C1 segment of cervical spinal cord (tissue), 14 donors: ENCODE measurements at regions not wholly inside any gene's neighbourhood (a gene's known extent, or its start where the extent isn't known, plus 50 kb on each side); places are given as distances from the start of the nearest gene placed in this dataset.
A peak's percentile ranks its signal among the peaks of the same experiment; 100 is the strongest.
"Not testable (repeated sequence)": the region's sequence is repeated elsewhere in the genome, so short reads cannot be mapped to it uniquely, and the experiment has no call there.

Experiments used
- DNase-seq, 14 donors: peaks; one replicate each; lab custom pipeline; 2025; lab: John Stamatoyannopoulos, UW

DNA sequence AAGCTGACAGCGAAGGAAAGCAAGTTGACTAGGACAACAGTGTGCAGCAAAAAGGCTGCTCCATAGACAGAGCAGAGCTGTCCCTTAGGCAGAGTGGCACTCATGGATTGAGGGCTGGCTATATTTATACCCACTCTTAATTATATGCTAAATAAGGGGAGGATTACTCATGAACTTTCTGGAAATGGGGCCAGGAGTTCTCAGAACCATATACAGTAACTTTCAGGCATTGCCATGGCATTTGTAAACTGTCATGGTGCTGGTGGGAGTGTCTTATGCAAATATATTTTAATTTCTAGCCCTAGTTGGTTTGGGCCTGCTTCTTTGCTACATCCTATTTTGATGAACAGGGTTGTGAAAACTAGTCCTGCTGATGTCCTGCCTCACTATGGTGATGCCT, 279.5 kb upstream of the MGAT5 start:
- no peak for DNase-seq

DNA sequence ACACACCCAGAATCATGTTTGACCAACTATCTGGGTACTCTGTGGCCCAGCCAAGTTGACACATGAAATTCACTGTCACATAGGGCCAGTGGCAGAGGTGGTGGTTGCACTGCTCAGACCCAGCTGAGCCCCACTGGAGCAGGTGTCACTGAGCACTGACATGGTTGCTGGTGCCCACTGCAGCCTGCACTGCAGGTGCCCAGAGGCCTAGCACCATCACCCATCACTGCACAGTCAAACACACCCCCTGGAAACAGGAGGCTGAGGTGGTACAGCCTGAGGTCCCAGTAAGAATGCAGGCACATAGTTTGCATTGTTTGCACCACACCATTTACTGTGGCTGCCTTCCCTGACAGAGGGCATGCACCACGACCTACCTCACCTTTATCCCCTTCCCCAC, 278.7 kb upstream of the MGAT5 start:
- DNase-seq = no peak

DNA sequence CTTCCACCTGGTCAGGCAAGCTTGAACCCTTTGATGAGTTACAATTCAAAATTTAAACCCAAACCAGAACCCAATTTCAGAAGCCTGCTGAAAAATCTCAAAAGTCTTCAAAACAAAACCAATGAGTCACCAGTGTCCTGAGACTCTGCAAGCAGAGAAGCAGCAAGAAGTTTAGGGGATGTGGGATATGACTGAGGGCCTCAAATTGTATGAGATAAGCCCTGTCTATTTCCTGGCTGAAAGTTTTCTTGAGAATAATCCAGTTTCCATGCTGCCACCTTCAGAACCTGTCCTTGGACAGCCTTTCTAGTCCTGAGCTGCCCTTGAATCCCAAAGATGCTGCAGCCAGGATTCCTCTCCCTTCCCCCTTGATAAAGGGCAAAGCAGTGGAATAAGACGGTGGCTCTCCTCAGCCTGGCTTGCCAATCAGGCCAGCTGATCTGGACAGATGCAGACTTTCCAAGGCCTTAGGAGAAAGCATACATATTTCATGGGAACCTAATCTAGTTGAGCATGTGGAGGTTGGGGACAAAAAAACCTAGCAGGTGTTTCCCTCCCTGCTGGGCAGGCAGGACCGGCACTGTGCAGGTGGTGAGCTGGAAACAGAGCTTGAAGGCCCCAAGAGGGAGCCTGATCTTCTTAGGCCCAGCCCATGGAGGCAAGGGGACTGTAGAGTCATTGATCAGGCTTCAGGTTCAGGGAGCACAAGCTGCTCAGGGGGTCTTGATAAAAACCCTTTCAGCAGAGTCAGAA, 278.0 kb upstream of the MGAT5 start:
- no peak for DNase-seq

DNA sequence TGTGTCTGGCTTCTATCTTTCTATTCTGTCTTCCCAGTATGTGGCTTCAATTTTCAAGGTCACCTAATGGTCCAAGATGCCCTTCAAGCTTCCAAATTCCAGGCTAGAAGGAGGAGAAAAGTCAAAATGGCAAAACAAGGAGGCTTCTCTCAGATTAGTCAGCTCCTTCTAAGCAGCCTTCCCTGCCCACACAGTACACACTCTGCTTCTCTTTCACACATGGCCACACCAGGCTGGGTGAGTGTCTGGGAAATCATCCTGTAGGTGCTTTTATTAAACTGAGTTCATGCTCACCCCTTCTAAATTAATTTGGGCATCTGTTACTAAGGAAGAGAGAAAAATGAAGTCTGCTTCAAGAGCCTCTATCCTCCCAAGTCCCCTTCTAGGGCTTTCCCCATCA, 277.2 kb upstream of the MGAT5 start:
- no peak for DNase-seq

DNA sequence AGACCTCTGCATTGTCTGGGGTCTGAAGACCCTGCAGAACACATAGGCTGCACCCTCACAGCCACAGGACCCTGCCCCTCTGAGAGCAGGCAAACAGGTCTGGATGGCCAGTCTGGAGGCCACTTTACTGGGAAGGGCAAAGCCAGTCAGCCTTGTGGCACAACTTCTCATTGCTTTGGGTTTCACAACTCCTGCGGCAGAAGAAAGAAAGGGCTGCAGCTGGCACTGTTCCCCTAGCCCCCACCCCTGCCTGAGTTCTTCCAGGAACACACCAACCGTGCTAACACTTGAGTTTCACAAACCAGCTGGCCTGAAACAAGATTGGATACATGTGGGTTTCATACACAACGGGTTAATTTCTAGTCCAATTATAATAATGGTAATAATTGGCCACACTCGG, 276.5 kb upstream of the MGAT5 start:
- DNase-seq = peak in 3 of 14 donors; percentile 17 to 34 (median 30)

DNA sequence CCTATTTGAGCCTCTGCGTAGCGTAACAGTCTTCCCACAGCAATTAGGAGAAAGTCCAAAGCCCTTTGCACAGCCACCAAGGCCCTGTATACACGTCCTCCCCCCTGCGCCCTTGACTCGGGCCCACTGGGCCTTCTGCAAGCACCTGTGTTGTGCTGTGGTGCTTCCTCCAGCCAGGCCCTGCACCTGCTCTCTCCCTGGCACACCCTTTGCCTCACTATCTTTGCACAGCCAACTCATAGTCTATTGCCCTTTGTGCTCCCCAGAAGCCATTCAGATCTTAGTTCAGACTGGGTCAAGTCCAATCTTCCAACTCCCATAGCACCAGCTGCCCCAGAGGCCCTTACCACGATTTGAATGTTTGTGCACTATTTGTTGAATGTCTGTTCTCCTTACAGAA, 271.6 kb upstream of the MGAT5 start:
- DNase-seq = no peak

DNA sequence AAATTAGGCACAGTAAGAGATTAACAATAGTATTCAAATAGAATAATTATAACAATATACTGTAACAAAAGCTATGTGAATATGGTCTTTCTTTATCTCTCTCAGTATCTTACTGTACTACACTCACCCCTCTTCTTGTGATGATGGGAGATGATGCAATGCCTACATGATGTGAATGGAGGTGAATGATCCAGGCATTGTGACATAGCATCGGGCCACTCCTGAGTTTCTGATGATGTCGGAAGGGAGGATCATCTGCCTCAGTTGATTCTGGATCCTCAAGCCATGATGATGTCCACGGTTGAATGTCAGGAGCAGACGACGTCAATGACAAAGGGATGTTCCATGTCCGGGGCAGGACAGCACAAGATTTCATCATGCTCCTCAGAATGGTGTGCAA, 268.3 kb upstream of the MGAT5 start:
- no peak for DNase-seq

DNA sequence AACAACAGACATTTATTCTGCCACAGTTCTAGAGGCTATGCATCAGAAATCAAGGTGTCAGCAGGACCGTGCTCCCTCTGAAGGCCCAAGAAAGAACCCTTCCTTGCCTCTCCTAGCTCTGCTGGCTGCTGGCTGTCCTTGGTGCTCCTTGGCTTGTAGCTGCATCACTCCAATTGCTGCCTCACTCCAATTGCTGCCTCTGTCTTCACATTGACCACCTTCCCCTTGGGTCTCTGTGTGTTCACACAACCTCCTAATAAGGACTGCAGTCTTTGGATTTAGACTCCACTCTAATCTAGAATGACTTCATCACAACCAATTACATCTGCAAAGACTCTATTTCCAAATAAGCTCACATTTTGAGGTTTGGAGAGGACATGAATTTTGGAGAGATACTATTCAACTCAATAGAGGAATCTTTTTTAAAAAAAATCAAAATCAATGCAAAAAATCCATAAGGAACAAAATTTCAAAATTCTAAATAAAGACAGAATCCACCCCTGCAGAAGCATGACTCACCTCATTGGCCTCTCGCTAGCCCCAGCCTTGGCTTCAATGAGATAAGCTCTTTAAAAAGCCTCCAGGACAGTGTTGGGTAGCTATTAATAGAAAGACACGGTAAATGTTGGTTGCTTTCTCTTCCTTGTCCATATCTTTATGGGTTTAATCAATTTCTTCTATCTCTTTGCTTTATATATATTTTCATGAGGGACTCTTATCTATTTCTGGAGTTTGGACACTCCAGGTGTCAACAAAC, 267.6 kb upstream of the MGAT5 start:
- DNase-seq = peak in 1 of 14 donors; percentile 70

DNA sequence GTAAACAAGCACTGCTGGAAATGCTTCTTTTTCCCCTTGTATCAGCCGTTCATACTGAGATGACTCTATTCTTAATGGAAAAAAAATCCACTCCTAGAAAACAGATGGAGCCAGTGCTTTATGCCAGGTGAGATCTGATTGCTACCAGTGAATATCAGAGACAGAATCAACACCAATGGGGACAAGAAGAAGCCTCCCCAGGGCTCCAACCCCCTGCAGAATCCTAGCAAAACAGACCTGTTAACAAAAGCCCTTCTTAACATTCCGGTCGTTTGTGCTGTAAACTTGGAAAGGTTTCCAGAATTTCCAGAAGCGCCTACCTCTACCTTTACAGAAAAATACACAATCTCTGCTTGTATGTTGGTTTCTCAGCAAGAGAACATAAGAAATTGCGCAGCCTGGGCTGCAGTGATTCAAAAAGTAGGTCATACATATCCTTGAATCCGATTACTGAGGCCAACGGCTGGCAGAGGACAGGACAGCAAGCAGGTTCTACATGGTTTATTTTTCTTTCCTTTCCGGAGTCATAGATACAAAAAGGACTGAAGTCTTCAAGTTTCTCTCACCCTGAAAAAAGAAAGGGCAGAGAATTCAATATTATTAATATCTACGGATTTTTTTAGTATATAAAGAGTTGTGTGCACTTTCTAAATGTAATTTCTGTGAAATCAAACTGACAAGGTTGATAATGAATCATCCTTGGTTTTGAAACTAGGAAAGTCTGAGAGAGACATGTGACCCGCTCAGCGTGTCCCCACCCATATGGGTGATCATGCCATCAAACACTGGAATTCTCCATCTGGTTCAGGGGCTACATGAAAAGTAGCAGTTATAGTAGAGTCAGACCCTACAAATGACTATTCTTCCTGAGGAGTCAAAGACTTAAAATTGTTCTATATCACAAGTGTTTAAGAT, 266.7 kb upstream of the MGAT5 start:
- DNase-seq = peak in 1 of 14 donors; percentile 86

DNA sequence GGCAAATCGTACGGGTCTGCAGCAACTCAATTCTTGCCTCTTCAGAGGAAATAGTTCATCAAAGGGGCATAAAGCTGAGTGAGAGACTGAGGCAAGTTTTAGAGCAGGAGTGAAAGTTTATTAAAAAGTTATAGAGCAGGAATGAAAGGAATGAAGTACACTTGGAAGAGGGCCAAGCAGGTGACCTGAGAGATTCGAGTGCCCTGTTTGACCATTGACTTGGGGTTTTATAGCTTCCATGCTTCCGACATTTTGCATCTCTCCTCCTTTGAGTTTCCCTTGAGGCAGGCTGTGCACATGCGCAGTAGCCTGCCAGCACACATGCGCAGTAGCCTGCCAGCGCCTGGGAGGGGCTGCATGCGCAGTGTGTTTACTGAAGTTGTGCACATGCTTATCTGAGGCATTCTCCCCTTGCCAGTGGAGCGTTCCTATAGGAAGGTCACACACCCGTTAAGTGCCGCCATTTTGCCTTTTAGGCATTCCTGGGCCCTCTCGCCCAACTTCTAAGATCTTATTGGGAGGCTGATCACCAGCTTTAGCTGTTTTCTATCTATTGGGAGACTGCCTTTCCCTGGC, 265.5 kb upstream of the MGAT5 start:
- no peak for DNase-seq

DNA sequence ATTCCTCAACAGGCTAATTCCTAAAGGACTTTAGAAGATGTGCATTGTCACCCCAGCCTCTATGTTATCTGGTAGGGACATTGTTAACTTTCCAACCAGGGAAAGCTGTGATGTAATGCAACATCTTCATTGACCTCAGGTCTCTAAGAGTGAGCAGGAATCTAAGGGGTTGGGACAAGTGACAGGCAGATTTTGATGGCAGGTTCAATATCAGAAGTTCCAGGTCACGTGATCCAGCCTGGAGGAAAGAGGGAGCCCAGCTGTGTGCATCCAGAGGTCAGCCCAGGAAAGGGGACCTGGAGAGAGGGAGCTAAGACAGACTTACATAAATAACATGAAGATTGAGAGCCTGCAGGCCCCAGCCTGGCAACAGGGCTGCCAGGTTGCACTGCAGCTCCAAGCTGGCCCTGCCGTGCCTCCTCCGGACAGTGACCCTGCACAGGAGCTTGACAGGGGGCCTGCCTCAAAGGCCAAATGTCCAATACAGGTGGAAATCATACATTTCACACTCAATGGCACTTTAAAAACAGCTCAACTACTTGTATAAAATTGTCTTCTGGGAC, 262.2 kb upstream of the MGAT5 start:
- DNase-seq = no peak

DNA sequence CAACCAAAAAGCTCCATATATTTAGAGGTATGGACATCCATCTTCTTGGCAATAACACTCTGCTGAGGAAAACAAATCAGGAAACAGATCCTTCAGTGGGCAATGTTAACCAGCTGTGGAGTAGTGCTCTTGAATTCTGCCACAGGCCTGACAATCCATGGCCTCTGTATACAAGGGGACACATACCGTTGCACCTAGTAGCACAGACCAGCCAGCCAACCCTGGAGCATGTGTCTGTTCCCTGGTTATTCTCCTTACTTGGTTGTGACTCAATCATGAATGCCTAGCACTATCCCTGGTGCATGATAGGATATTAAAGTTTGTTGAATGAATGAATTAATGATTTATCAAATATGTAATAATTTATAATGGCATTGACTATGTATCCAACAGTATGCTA, 261.4 kb upstream of the MGAT5 start:
- DNase-seq = peak in 1 of 14 donors; percentile 18

DNA sequence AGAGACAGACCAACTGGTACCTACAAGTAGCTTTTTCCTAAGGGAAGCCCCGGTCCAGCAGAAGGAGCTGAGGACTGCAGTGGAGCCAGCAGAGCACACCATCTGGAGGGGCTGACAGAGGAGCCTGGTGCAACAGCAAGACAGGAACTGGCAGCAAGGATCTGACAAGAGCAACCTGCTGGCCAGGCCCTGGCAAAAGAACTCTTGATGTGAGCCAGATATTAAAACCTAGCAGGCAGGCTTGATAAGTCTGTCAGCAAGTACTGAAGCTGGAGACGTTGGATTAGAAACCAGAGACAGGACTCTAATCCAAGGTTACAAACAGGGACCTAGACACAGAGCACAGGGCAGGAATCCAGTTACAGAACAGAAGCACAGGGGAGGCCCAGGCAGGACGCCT, 260.7 kb upstream of the MGAT5 start:
- peak in 2 of 14 donors; percentile 28 to 98 for DNase-seq

DNA sequence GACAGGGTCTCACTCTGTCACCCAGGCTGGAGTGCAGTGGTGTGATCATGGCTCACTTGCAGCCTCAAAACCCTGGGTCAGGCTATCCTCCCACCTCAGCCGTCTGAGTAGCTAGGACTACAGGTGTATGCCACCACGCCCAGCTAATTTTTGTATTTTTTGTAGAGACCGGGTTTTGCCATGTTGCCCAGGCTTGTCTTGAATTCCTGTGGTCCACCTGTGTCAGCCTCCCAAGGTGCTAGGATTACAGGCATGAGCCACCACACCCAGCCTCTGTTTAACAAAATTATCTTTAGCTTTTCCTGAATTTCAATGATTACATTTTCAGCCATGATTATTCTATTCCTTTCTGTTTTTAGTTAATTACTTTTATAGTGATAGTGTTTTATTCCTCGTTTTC, 255.1 kb upstream of the MGAT5 start:
- DNase-seq = not testable (repeated sequence)

DNA sequence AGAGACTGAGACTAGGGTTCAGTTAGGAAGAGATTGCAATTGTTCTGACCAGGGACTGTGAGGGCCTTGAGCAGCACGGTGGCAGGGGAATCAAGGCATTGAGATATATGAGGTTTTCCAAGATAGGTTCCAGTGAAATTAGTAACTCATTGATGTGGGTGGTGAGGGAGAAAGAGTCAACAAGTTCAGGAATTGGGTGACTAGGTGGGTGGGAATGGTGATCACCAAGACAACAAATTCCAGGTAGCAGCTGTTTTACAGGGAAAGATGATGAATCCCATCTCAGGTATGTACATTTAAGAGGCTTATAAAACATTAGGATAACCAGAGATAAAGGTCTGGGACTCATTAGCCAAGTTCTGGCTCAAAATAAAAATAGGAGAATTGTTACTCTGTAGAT, 251.5 kb upstream of the MGAT5 start:
- DNase-seq = no peak

DNA sequence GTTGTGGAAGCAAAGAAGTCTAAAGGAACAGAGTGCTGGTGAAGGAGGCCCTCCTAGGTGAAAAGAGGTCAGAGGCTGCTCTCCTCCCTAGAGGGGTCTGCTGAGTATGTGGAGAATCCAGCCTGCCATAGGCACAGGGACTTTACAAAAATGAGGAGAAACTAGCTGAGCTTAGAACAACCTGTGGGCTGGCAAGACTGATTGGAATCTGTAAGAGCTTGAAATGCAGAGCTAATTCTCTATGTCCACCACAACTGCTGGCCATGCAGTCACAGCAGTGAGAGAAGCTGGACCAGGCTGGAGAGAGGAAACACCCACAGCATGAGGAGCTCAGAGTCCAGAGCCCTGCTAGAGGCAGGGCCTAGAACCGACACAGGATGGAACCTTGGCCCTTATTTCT, 251.0 kb upstream of the MGAT5 start:
- DNase-seq = no peak

DNA sequence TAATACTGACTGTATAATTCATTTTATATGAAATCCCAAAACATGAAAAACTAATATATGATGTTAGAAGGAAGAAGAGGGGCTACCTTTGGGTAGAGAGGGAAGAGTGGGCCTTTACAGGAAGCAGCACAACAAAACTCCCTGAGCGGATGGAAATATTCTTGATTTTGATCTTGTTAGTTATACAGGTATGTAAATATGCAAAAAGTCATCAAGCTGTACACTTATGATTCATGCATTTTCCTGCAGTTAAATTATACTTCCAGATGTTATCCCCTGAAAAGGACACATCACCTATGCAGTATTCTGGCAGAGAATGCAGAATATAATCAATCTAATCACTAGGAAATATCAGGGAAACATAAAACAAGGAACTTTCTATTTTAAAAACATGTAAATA, 249.4 kb upstream of the MGAT5 start:
- DNase-seq = no peak

DNA sequence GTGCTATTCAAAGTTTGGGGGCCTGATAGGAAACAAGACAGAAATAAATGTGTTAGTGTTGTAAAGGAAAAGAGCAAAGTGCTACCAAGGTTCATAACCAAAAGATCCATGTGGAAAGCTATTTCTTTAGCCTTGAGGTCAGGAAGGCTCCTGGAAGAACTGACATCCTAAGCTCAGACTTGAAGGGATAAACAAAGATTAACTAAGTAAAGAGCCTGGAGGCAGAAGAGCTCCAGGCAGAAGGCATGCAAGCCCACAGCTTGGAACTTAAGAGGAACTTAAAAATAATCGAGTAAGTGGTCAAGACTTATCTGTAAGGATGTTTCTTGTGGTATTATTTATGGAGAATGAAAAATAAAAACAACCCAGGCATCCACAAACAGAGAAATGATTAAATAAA, 245.0 kb upstream of the MGAT5 start:
- no peak for DNase-seq

DNA sequence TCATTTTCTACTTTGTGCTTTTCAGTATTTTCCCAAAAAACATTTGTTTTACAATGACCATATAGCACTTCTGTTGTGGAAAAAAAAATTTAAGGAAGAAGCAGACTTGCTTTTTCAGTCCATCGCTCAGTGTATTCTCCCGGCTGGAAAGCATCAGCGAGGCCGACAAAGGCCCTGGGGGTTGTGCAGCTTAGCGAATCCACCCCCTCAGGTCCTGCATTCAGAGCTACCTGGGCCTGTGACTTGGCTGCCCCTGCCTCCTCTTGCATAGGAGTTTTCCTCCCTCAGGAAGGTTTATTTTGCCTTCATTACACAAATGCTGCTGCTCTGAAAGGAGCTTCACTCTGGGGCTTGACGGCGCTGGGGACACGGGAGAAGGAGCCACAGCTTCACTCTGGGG, 244.4 kb upstream of the MGAT5 start:
- no peak for DNase-seq

DNA sequence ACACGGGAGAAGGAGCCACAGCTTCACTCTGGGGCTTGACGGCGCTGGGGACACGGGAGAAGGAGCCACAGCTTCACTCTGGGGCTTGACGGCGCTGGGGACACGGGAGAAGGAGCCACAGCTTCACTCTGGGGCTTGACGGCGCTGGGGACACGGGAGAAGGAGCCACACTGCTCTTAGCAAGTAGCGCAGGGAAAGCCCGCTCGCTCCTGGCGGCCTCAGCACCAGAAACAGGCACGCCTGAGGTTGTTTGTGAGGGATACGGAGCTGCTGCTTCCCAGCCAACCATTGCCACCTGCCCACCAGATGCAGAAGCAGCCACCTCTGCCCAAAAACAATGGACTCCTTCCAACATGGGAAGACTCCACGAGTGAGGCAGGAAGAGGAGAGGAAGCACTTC, 244.0 kb upstream of the MGAT5 start:
- DNase-seq = not testable (repeated sequence)

DNA sequence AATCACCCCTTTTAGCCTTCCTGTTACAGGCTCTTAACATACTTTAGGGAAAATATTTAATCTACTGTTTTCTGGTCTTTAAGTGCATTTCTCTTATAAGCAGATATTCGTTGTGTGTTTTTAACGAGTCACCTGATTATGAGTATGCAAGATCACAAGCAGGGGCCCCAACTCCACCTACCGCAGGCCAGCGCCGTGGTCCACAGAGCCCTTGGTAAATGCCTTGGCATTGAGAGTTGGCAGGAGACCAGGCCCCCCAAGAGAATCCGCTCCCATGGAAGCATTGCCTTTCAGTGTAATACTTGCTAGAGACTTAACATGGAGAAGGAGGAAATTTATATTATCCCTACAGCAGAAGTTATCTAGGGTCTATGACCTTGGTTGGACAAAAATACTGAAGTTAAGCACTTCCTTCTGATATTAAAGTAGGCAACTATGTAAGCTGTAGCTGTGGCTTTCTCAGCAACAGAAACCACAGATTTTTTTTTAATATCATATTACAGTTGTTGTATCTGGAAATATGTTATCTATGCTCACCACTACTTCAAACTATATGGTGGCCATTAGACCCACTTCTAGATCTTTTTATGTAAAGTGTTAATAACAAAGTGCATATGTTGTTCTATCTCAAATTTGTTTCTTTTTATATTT, 241.8 kb upstream of the MGAT5 start:
- DNase-seq = no peak
